ENCODE measurements at regions not wholly inside any gene's neighbourhood (a gene's known extent, or its start where the extent isn't known, plus 50 kb on each side); places are given as distances from the start of the nearest gene placed in this dataset.

- no peaks in the 10 kb centered on the region for H3K4me1 ChIP-seq (ENCODE audit: control insufficient read depth, extremely low read depth, insufficient read depth, low read length)
- H4K20me1 ChIP-seq (replicated peaks; ENCODE audit: control insufficient read depth, extremely low read depth, insufficient read depth, low read length), result no peaks in the 10 kb centered on the region
- H3K27me3 ChIP-seq (ENCODE audit: control insufficient read depth in 2 of 2, insufficient read depth in 2 of 2, low read length in 2 of 2), result no peaks in the 10 kb centered on the region
- H3K4me2 ChIP-seq (ENCODE audit: insufficient read depth, low read length), result no peak overlapping the region
- no peak overlapping the region for H2AFZ ChIP-seq (ENCODE audit: low read depth, low read length)
- dilution Hi-C loops (cut with MboI; ENCODE audit: extremely low pct_ligation_motif_present, low sequenced_read_pairs) (no loop called here), intact Hi-C loops (cut with micrococcal nuclease) (no loop called here)
- H3K9ac ChIP-seq (replicated peaks; ENCODE audit: extremely low read depth, insufficient read depth, low read length), result no peak overlapping the region
- DNase-seq (ENCODE audit: low read depth, low spot score), result no peak
- H3K79me2 ChIP-seq (ENCODE audit: control insufficient read depth, insufficient read depth, low read length), result no peaks in the 10 kb centered on the region
- no TSS peak for BruUV-seq (replicated peaks)
- no peak for TF ChIP-seq CTCF (IDR thresholded peaks at IDR 0.05; ENCODE audit: extremely low read depth in 1 of 2, insufficient read depth in 1 of 2, low read depth in 1 of 2, low read length in 2 of 2)
- TF ChIP-seq GATA2 (IDR thresholded peaks at IDR 0.05; ENCODE audit: insufficient read depth, insufficient read length, low read depth, low read length), result no peak
- TF ChIP-seq MAX (IDR thresholded peaks at IDR 0.05; ENCODE audit: insufficient read depth, insufficient read length), result no peak
- no peak for TF ChIP-seq POLR2A (IDR thresholded peaks at IDR 0.05; ENCODE audit: low read depth, low read length)
- TF ChIP-seq EZH2 (IDR thresholded peaks at IDR 0.05; ENCODE audit: borderline replicate concordance, low read depth, low read length, severe bottlenecking), result no peak
- no peak for TF ChIP-seq MYC (IDR thresholded peaks at IDR 0.05; ENCODE audit: low read depth, low read length)
- TF ChIP-seq POLR2AphosphoS5 (IDR thresholded peaks at IDR 0.05; ENCODE audit: insufficient read depth, low read depth, low read length), result no peak
- TF ChIP-seq JUN (IDR thresholded peaks at IDR 0.05; ENCODE audit: borderline replicate concordance, insufficient read depth, insufficient read length, low read depth), result no peak
- no peak for TF ChIP-seq FOS (IDR thresholded peaks at IDR 0.05; ENCODE audit: borderline replicate concordance, insufficient read depth, low read length)
- no peak overlapping the region for H3K27ac ChIP-seq (ENCODE audit: insufficient read depth, low read depth, low read length)
- POLR2A ChIA-PET, result no interaction called here
- no peak overlapping the region for H3K4me3 ChIP-seq (replicated peaks in 1 of 3; ENCODE audit: insufficient read depth in 1 of 3, low read depth in 1 of 3, low read length in 3 of 3)
- FAIRE-seq, result no peak
- CTCF ChIA-PET, result no interaction called here
- no peaks in the 10 kb centered on the region for H3K9me1 ChIP-seq (replicated peaks; ENCODE audit: control insufficient read depth, extremely low read depth, insufficient read depth, low read length)
- H3K36me3 ChIP-seq (ENCODE audit: control insufficient read depth in 2 of 2, extremely low read depth in 1 of 2, insufficient read depth in 2 of 2, low read length in 2 of 2), result no peaks in the 10 kb centered on the region
- no peaks in the 10 kb centered on the region for H3K9me3 ChIP-seq (replicated peaks; ENCODE audit: control insufficient read depth, insufficient read depth, low read length)
Observed at GRCh38 chr4:3677748-3678070, 88.5 kb upstream of the ADRA2C start.

Data from endothelial cell of umbilical vein (primary cell).